HG02763 (cell line): ENCODE measurements at regions not wholly inside any gene's neighbourhood (a gene's known extent, or its start where the extent isn't known, plus 50 kb on each side); places are given as distances from the start of the nearest gene placed in this dataset.

ENCODE experiments used
- ATAC-seq: cut with Tn5 transposase; IDR thresholded peaks from one replicate; pipeline ENCODE4 v1.9.1; 2021; ENCODE audit warnings: mild to moderate bottlenecking, moderate library complexity; ENCODE audit not compliant: unreplicated experiment

GRCh38 chr3:124395584-124396338, 334.5 kb upstream of the UMPS start:
- ATAC-seq: no peak

GRCh38 chr3:124396339-124396950, 333.8 kb upstream of the UMPS start:
- no peak for ATAC-seq

- ATAC-seq: no peak
Measured at GRCh38 chr3:124397088-124397487, 333.2 kb upstream of the UMPS start.

- no peak for ATAC-seq
Measured at GRCh38 chr3:124398594-124398993, 331.7 kb upstream of the UMPS start.

GRCh38 chr3:124401843-124402242, 328.4 kb upstream of the UMPS start:
- no peak for ATAC-seq

GRCh38 chr3:124402791-124403190, 327.5 kb upstream of the UMPS start:
- no peak for ATAC-seq

GRCh38 chr3:124404621-124405020, 325.6 kb upstream of the UMPS start:
- no peak for ATAC-seq

- no peak for ATAC-seq
Measured at GRCh38 chr3:124407260-124407659, 323.0 kb upstream of the UMPS start.

- ATAC-seq: no peak
Measured at GRCh38 chr3:124409650-124410275, 320.5 kb upstream of the UMPS start.

GRCh38 chr3:124410471-124410870, 319.8 kb upstream of the UMPS start:
- no peak for ATAC-seq

- no peak for ATAC-seq
Measured at GRCh38 chr3:124411728-124412127, 318.5 kb upstream of the UMPS start.

GRCh38 chr3:124412644-124413043, 317.6 kb upstream of the UMPS start:
- ATAC-seq: no peak

- ATAC-seq: no peak
Measured at GRCh38 chr3:124413393-124413792, 316.9 kb upstream of the UMPS start.

- ATAC-seq: no peak
Measured at GRCh38 chr3:124413989-124414598, 316.2 kb upstream of the UMPS start.

- ATAC-seq: no peak
Measured at GRCh38 chr3:124415446-124415960, 314.7 kb upstream of the UMPS start.

- no peak for ATAC-seq
Measured at GRCh38 chr3:124419303-124419702, 310.9 kb upstream of the UMPS start.

- ATAC-seq: no peak
Measured at GRCh38 chr3:124420392-124420791, 309.9 kb upstream of the UMPS start.

GRCh38 chr3:124422805-124423204, 307.4 kb upstream of the UMPS start:
- no peak for ATAC-seq

- ATAC-seq: no peak
Measured at GRCh38 chr3:124424396-124424795, 305.9 kb upstream of the UMPS start.

GRCh38 chr3:124425972-124426371, 304.3 kb upstream of the UMPS start:
- ATAC-seq: no peak

- ATAC-seq: no peak
Measured at GRCh38 chr3:124428372-124429128, 301.7 kb upstream of the UMPS start.
